ENCODE measurements at regions not wholly inside any gene's neighbourhood (a gene's known extent, or its start where the extent isn't known, plus 50 kb on each side); places are given as distances from the start of the nearest gene placed in this dataset.

DNA sequence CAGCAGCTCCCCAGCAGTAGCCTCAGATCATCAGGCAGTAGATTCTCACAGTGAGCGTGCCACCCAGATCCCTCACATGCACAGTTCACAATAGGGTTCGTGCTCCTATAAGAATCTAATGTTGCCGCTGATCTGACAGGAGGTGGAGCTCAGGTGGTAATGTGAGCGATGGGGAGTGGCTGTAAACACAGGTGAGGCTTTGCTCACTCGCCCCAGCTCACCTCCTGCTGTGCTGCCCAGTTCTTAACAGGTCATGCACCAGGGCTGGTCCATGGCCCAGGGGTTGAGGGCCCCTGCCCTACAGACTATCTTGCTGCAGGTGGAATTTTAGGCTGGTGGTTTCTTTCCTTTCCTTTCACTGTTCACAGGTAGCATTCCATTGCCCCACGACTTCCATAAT, 100.2 kb downstream of the MRPL36 start:
- H3K36me3 ChIP-seq (ENCODE audit: control insufficient read depth in 4 of 4, insufficient read depth in 4 of 4, low read length in 3 of 4) = no peaks in the 10 kb centered on the region
- POLR2A ChIA-PET = no interaction called here
- H3K4me3 ChIP-seq (ENCODE audit: control insufficient read depth in 1 of 7, extremely low read depth in 1 of 7, insufficient read depth in 4 of 7, low read depth in 2 of 7, low read length in 6 of 7) = no peak overlapping the region
- CTCF ChIA-PET = no interaction called here
- H3K27ac ChIP-seq (ENCODE audit: insufficient read depth in 1 of 2, low read depth in 1 of 2, low read length in 2 of 2, poor library complexity in 1 of 2, severe bottlenecking in 2 of 2) = no peak overlapping the region
- peaks cover 0 to 2% (median 0%) of the 10 kb centered on the region in 5 experiments for H3K9me3 ChIP-seq (ENCODE audit: control extremely low read depth in 1 of 5, control insufficient read depth in 4 of 5, insufficient read depth in 2 of 5, low read depth in 1 of 5, low read length in 4 of 5)
- WGBS (ENCODE audit: insufficient coverage) = 84% methylated on average over 6 of the region's 6 CpGs
- peaks cover 0 to 37% (median 3%) of the 10 kb centered on the region in 5 experiments for H3K27me3 ChIP-seq (replicated peaks in 2 of 5; ENCODE audit: control insufficient read depth in 4 of 5, insufficient read depth in 5 of 5, low read length in 4 of 5)
- DNase-seq = no peak
- H3K4me1 ChIP-seq (ENCODE audit: control extremely low read depth in 1 of 4, control insufficient read depth in 4 of 4, insufficient read depth in 4 of 4, low read length in 3 of 4) = no peaks in the 10 kb centered on the region

DNA sequence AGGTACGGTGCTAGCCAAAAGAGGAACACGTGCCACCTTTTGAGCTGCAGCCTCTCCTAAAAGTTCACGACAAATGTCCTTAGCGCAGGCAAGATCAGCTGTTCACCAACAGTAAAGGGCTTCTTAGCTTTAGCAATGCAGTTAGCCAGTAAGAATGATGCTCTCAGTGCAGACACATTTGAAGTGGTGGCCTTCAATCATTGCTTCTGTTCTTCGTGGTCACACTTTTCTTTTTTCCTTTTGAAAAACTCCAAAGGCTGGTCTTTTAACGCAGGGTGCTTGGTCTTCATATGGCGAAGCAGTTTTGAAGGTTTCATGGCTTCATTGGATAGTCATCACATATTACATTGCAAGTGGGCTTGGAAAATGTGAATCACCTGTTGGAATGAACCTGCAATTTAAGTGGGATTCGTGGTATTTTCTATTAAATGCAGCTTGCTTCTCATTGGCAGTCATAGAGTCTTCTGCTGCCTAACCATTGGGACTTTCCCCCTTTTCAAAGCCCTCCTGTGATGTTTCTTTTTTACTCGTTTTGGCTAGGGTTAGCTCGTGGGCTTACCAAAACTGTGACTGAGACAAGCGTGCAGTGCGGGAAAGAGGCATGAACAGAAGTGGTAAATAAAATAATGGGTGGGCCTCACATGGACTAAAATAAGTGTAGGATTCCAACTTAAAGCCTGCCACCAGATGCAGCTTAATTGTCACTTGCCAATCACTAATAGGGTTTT, 100.9 kb downstream of the MRPL36 start:
- Histone ChIP-seq H3K27me3 (replicated peaks in 2 of 5; ENCODE audit: control insufficient read depth in 4 of 5, insufficient read depth in 5 of 5, low read length in 4 of 5) (peaks cover 0 to 34% (median 3%) of the 10 kb centered on the region in 5 experiments), H3K4me3 (ENCODE audit: control insufficient read depth in 1 of 7, extremely low read depth in 1 of 7, insufficient read depth in 4 of 7, low read depth in 2 of 7, low read length in 6 of 7) (no peak overlapping the region), H3K36me3 (ENCODE audit: control insufficient read depth in 4 of 4, insufficient read depth in 4 of 4, low read length in 3 of 4) (no peaks in the 10 kb centered on the region), H3K27ac (ENCODE audit: insufficient read depth in 1 of 2, low read depth in 1 of 2, low read length in 2 of 2, poor library complexity in 1 of 2, severe bottlenecking in 2 of 2) (no peak overlapping the region), H3K9me3 (ENCODE audit: control extremely low read depth in 1 of 5, control insufficient read depth in 4 of 5, insufficient read depth in 2 of 5, low read depth in 1 of 5, low read length in 4 of 5) (peaks cover 0 to 2% (median 0%) of the 10 kb centered on the region in 5 experiments), H3K4me1 (ENCODE audit: control extremely low read depth in 1 of 4, control insufficient read depth in 4 of 4, insufficient read depth in 4 of 4, low read length in 3 of 4) (no peaks in the 10 kb centered on the region)
- ChIA-PET CTCF (no interaction called here), POLR2A (no interaction called here)
- 90% methylated on average over 8 of the region's 12 CpGs for WGBS (ENCODE audit: insufficient coverage)
- DNase-seq = no peak

DNA sequence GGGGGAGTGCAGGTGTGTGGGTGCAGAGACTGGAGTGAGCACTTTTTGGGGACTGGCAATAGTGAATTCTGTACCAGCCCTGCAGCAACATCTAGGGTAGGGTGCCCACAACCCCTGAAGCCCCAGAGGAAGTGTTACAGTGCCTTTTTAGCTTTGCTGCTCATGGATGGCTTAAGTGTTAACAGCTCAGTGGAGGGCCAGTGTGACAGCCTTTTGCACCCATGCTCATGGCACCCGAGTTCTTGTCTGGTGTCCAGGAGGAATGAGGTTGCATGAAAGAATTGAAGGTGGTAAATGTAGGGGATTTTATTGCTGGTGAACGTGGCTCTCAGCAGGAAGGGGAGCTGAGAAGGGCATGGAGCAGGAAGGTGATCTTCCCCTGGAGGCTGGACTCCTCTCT, 107.3 kb downstream of the MRPL36 start:
- H3K4me1 ChIP-seq (ENCODE audit: control extremely low read depth in 1 of 4, control insufficient read depth in 4 of 4, insufficient read depth in 4 of 4, low read length in 3 of 4) = no peaks in the 10 kb centered on the region
- peaks cover 0 to 19% (median 2%) of the 10 kb centered on the region in 5 experiments for H3K27me3 ChIP-seq (replicated peaks in 2 of 5; ENCODE audit: control insufficient read depth in 4 of 5, insufficient read depth in 5 of 5, low read length in 4 of 5)
- H3K4me3 ChIP-seq (ENCODE audit: control insufficient read depth in 1 of 7, extremely low read depth in 1 of 7, insufficient read depth in 4 of 7, low read depth in 2 of 7, low read length in 6 of 7) = no peak overlapping the region
- H3K36me3 ChIP-seq (ENCODE audit: control insufficient read depth in 4 of 4, insufficient read depth in 4 of 4, low read length in 3 of 4) = no peaks in the 10 kb centered on the region
- DNase-seq = no peak
- WGBS (ENCODE audit: insufficient coverage) = 86% methylated on average over 2 of the region's 2 CpGs
- ChIA-PET POLR2A (no interaction called here), CTCF (no interaction called here)
- H3K27ac ChIP-seq (ENCODE audit: insufficient read depth in 1 of 2, low read depth in 1 of 2, low read length in 2 of 2, poor library complexity in 1 of 2, severe bottlenecking in 2 of 2) = no peak overlapping the region
- H3K9me3 ChIP-seq (ENCODE audit: control extremely low read depth in 1 of 5, control insufficient read depth in 4 of 5, insufficient read depth in 2 of 5, low read depth in 1 of 5, low read length in 4 of 5) = peaks cover 0 to 11% (median 0%) of the 10 kb centered on the region in 5 experiments

DNA sequence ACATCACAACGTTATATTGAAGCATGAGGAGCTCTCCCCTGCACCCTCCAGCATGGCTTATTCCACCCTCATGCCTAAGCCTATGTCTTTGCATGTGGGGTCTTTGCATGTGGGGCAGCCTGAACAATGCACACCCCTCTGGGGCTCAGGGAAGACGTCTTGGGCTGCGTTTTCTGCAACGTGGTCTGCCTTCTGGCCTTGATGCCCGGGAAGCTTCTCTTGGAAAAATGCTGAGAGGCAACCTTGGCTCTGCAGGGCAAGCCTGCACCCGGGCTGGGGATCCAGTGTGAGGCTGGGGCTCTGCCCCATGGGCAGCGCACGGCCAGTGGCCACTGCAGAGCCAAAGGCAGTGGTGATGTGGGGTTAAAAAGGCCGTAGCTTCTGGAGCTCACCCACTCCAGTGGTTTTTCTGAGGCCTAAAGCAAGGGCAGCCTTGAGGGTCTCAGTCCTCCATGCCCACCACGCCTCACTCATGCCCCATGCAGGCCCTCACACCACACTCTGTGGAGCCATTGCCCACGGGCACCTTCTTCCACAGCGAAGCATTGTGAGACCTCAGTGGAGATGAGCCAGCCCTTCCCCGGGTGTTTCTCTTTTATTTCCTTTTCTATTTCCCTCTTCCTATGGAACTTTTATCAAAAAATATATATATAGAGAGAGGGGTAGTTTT, 112.2 kb downstream of the MRPL36 start:
- peaks cover 0 to 7% (median 4%) of the 10 kb centered on the region in 5 experiments for H3K27me3 ChIP-seq (replicated peaks in 2 of 5; ENCODE audit: control insufficient read depth in 4 of 5, insufficient read depth in 5 of 5, low read length in 4 of 5)
- WGBS (ENCODE audit: insufficient coverage) = 74% methylated on average over 11 of the region's 13 CpGs
- H3K36me3 ChIP-seq (ENCODE audit: control insufficient read depth in 4 of 4, insufficient read depth in 4 of 4, low read length in 3 of 4) = no peaks in the 10 kb centered on the region
- no peaks in the 10 kb centered on the region for H3K4me1 ChIP-seq (ENCODE audit: control extremely low read depth in 1 of 4, control insufficient read depth in 4 of 4, insufficient read depth in 4 of 4, low read length in 3 of 4)
- H3K27ac ChIP-seq (ENCODE audit: insufficient read depth in 1 of 2, low read depth in 1 of 2, low read length in 2 of 2, poor library complexity in 1 of 2, severe bottlenecking in 2 of 2) = no peak overlapping the region
- no peak for DNase-seq
- ChIA-PET CTCF (interaction anchor here (1.0 kb wide), 1 partner anchor 21 kb away, joined by 3 read pairs; no protein-coding TSS in a partner anchor), POLR2A (no interaction called here)
- H3K9me3 ChIP-seq (ENCODE audit: control extremely low read depth in 1 of 5, control insufficient read depth in 4 of 5, insufficient read depth in 2 of 5, low read depth in 1 of 5, low read length in 4 of 5) = peaks cover 0 to 11% (median 0%) of the 10 kb centered on the region in 5 experiments
- no peak overlapping the region for H3K4me3 ChIP-seq (ENCODE audit: control insufficient read depth in 1 of 7, extremely low read depth in 1 of 7, insufficient read depth in 4 of 7, low read depth in 2 of 7, low read length in 6 of 7)

DNA sequence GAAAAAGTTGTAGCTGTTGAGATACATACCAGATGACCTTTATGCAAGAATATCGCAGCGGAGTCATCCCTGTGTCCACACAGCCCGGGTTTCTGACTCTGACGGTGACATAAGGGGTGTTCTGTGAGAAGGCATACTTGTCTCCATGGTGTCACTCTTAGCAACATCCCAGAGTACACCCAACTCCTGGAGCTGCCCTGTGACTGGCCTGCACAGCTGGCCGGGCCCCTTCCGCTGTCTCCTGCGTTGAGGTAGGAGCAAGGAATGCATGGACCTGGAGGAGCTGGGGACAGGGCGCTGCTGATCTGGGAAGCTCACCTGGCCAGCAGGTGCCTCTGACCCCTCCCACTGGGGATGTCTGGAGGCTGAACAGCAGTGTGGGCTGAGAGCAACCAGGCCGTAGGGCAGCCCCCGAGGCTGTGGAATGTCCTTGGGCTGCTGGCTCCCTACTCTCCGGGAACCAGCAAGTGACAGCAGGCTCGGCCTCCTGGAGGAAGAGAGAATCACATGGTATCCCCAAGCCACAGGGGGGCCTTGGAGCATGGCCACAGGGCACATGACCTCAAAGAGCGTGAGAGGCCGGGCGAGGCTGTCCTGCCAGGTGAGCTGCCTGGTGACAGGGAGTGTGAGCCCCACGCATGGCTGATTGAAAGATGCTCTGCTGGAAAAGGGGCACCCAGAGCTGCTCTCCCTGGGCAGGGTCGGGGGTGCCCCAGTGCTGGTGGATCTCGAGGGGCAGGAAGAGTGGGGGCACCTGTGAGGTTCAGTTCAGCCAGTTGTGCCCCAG, 113.4 kb downstream of the MRPL36 start:
- Histone ChIP-seq H3K36me3 (ENCODE audit: control insufficient read depth in 4 of 4, insufficient read depth in 4 of 4, low read length in 3 of 4) (no peaks in the 10 kb centered on the region), H3K9me3 (ENCODE audit: control extremely low read depth in 1 of 5, control insufficient read depth in 4 of 5, insufficient read depth in 2 of 5, low read depth in 1 of 5, low read length in 4 of 5) (peaks cover 0 to 11% (median 0%) of the 10 kb centered on the region in 5 experiments), H3K27me3 (replicated peaks in 2 of 5; ENCODE audit: control insufficient read depth in 4 of 5, insufficient read depth in 5 of 5, low read length in 4 of 5) (peaks cover 0 to 9% (median 4%) of the 10 kb centered on the region in 5 experiments), H3K4me1 (ENCODE audit: control extremely low read depth in 1 of 4, control insufficient read depth in 4 of 4, insufficient read depth in 4 of 4, low read length in 3 of 4) (no peaks in the 10 kb centered on the region), H3K4me3 (ENCODE audit: control insufficient read depth in 1 of 7, extremely low read depth in 1 of 7, insufficient read depth in 4 of 7, low read depth in 2 of 7, low read length in 6 of 7) (no peak overlapping the region), H3K27ac (ENCODE audit: insufficient read depth in 1 of 2, low read depth in 1 of 2, low read length in 2 of 2, poor library complexity in 1 of 2, severe bottlenecking in 2 of 2) (no peak overlapping the region)
- WGBS (ENCODE audit: insufficient coverage) = 82% methylated on average over 15 of the region's 18 CpGs
- ChIA-PET CTCF (interaction anchor here (1.0 to 1.2 kb wide), 2 partner anchors 20 to 330 kb away, joined by 3 read pairs; no protein-coding TSS in a partner anchor), POLR2A (no interaction called here)
- no peak for DNase-seq

DNA sequence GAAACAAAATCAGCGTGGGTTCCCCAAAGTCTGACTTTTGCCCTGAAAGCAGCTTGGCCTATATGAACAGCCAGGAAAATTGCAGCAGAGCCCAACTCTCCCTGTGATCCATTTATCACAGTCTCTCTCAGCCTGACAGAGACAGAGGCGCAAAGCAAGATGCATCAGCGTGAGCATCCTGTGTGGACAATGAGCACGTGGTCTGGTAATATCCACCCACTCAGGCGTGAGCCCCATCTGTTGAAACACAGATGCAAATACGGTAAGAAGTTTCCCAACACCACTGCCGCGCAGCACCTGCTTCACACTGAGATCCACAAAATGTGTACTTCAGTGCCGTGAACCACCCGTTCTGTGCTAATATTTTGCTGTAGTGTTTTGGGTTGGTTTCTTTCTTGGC, 114.6 kb downstream of the MRPL36 start:
- DNase-seq = no peak
- Histone ChIP-seq H3K4me1 (ENCODE audit: control extremely low read depth in 1 of 4, control insufficient read depth in 4 of 4, insufficient read depth in 4 of 4, low read length in 3 of 4) (no peaks in the 10 kb centered on the region), H3K36me3 (ENCODE audit: control insufficient read depth in 4 of 4, insufficient read depth in 4 of 4, low read length in 3 of 4) (no peaks in the 10 kb centered on the region), H3K27me3 (replicated peaks in 2 of 5; ENCODE audit: control insufficient read depth in 4 of 5, insufficient read depth in 5 of 5, low read length in 4 of 5) (peaks cover 0 to 6% (median 4%) of the 10 kb centered on the region in 5 experiments), H3K9me3 (ENCODE audit: control extremely low read depth in 1 of 5, control insufficient read depth in 4 of 5, insufficient read depth in 2 of 5, low read depth in 1 of 5, low read length in 4 of 5) (peaks cover 0 to 11% (median 0%) of the 10 kb centered on the region in 5 experiments), H3K27ac (ENCODE audit: insufficient read depth in 1 of 2, low read depth in 1 of 2, low read length in 2 of 2, poor library complexity in 1 of 2, severe bottlenecking in 2 of 2) (no peak overlapping the region), H3K4me3 (ENCODE audit: control insufficient read depth in 1 of 7, extremely low read depth in 1 of 7, insufficient read depth in 4 of 7, low read depth in 2 of 7, low read length in 6 of 7) (no peak overlapping the region)
- ChIA-PET POLR2A (no interaction called here), CTCF (interaction anchor here (1.2 kb wide), 1 partner anchor 331 kb away, joined by 3 read pairs; no protein-coding TSS in a partner anchor)
- 90% methylated on average over 10 of the region's 10 CpGs for WGBS (ENCODE audit: insufficient coverage)
